ENCODE measurements at regions not wholly inside any gene's neighbourhood (a gene's known extent, or its start where the extent isn't known, plus 50 kb on each side); places are given as distances from the start of the nearest gene placed in this dataset.

GRCh38 chr2:8357738-8358518, 323.9 kb upstream of the ID2 start:
- no peak for TF ChIP-seq JUN (IDR thresholded peaks at IDR 0.05)
- TF ChIP-seq CTCF (IDR thresholded peaks at IDR 0.05), result no peak
- TF ChIP-seq POLR2A (IDR thresholded peaks at IDR 0.05; ENCODE audit: low read length), result no peak
- TF ChIP-seq HEYL (CRISPR knock-in tag; IDR thresholded peaks at IDR 0.05), result no peak
- TF ChIP-seq HOXA7 (CRISPR knock-in tag; IDR thresholded peaks at IDR 0.05), result no peak
